Peyer's patch (tissue), 4 donors: ENCODE measurements at regions not wholly inside any gene's neighbourhood (a gene's known extent, or its start where the extent isn't known, plus 50 kb on each side); places are given as distances from the start of the nearest gene placed in this dataset.

ENCODE experiments used
- POLR2A ChIP-seq, 2 donors: fragments of 450-650 bp; IDR thresholded peaks; one replicate each; pipeline ENCODE4 v1.5.1; 2017; ENCODE audit warnings: antibody characterized with exemption in 2 of 2, mild to moderate bottlenecking in 2 of 2, moderate library complexity in 2 of 2
- TF ChIP-seq, protein P1 (sequence below), 6 experiments: fragments of 450-650 bp in 4 of 6; fragments of 200-600 bp in 2 of 6; sonication (generic) in 1 of 6; IDR thresholded peaks; one replicate each; pipeline ENCODE4 v1.5.1; 2017 to 2019; ENCODE audit warnings: antibody characterized with exemption in 6 of 6, mild to moderate bottlenecking in 3 of 6, moderate library complexity in 1 of 6

DNA sequence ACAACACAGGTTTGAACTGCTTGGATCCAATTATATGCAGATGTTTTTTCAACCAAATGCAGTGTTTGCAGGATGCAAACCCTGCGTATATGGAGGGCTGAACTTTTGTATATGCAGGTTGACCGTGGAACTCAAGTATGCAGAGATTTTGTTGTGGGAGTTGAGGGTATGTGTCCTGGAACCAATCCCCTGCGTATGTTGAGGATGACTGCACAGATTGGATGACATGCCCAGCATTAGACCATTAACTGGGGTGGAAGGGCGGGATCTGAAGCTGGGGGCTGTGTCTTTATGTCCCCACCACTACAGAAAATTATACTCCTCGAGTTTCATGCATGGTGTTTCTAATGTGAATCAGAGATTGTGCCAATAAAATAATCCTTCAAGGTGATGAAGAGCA, 162.2 kb upstream of the RMST start:
- TF ChIP-seq, protein P1, sequence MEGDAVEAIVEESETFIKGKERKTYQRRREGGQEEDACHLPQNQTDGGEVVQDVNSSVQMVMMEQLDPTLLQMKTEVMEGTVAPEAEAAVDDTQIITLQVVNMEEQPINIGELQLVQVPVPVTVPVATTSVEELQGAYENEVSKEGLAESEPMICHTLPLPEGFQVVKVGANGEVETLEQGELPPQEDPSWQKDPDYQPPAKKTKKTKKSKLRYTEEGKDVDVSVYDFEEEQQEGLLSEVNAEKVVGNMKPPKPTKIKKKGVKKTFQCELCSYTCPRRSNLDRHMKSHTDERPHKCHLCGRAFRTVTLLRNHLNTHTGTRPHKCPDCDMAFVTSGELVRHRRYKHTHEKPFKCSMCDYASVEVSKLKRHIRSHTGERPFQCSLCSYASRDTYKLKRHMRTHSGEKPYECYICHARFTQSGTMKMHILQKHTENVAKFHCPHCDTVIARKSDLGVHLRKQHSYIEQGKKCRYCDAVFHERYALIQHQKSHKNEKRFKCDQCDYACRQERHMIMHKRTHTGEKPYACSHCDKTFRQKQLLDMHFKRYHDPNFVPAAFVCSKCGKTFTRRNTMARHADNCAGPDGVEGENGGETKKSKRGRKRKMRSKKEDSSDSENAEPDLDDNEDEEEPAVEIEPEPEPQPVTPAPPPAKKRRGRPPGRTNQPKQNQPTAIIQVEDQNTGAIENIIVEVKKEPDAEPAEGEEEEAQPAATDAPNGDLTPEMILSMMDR (IDR thresholded peaks at IDR 0.05), result no peak
- TF ChIP-seq POLR2A (IDR thresholded peaks at IDR 0.05), result no peak
